ENCODE measurements at regions not wholly inside any gene's neighbourhood (a gene's known extent, or its start where the extent isn't known, plus 50 kb on each side); places are given as distances from the start of the nearest gene placed in this dataset.

DNA sequence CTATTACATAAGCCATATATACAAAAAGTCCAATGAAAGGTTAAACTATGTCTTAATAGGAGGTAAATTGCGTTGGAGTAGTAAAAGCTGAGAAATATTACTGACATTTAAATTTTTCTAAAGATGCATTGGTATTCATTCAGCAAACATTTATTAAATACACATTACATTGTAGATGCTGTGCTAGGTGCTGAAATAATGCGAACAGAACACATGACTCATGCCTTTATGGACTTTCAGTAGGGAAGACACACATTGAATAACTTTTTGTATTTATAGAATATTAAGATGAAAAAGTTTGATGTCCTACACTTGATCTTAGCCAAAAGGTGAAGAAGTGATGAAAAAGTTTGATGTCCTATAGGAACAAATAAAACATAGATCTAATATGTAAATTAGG lies 871.1 kb upstream of the SLIT2 start:
- DNase-seq: no peak

DNA sequence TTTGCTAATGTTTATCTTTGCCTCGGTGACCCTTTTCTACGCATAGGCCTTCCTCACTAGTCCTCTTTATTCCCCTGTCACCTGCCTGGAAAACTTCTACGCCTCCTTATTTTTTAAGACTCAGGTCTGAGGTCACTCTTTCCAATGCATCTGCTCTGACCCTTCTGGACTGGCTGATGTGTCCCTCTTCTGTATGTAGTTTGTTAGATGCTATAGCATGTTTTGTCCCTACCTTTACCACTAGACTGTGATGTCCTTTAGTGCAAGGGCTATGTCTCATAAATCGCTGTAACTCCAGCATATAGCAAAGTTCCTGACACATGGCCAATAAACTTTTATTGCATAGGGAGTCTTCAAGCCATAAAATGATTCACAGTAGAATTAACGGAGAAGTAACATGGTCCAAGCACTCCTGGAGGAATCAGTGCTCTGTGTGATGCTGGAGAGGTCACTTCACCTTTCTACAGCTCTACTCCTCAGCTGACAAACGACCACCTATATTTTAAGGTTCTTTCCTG lies 872.5 kb upstream of the SLIT2 start:
- no peak for DNase-seq

DNA sequence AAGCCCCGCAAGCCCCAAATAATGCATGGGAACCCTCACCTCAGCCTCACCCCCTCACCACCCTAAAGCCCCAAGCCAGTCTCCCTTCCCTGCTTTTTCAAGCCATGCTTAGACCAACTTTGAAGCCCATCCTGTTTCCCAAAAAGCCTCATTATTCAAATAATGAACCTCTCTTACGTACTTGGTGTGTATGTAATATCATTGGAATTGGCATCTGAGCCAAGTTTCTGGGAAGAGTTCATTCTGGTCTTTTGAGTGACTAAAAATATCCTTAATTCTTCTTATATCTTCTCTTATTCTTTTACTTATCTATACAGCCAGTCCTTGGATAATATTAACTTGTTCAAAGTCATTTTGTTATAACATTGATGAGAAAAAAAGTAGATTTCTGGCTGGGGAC lies 875.8 kb upstream of the SLIT2 start:
- DNase-seq: no peak

DNA sequence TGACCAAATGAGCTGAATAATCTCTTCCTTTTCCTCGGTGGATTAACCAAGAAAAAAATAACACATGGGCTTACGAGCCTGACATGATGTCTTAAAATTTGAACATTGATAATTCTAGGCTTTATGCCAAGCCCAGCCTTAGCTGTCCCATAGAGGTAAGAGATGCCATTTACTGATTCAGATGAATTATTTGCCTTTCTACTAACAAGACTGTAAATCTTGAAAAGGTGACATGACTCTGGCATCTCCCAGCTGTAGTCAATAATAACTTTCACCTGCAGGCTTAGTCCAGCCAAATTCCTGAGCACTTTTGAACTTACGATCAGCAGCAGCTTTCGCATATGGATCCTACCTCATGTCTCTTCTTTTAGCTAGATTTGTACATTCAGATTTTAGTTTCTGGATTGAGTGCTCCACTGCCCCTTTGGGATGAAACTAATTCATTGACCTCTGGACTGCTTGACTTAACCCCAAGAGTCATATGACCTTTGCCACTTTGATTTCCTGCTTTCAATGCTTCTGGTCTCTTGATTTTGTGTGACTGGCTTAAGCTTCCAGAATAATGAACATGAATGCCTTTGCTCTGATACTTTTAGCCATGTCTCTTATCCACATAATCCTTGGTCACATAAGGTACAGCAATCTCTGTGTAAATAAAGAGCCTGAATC lies 876.4 kb upstream of the SLIT2 start:
- no peak for DNase-seq

DNA sequence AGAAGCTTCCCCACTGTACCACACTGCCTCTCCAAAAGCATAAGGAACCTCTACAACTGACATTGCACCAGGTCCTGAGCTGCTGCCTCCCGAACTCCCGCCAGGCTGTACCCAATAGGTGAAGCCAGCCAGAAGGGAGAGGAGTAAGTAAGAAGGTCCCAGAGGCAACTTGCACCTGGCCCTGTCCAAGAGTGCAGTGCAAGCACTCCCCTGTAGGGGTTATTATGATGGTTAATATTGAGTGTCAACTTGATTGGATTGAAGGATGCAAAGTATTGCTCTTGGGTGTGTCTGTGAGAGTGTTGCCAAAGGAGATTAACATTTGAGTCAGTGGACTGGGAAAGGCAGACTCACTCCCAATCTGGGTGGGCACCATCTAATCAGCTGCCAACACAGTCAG lies 879.3 kb upstream of the SLIT2 start:
- DNase-seq: no peak

DNA sequence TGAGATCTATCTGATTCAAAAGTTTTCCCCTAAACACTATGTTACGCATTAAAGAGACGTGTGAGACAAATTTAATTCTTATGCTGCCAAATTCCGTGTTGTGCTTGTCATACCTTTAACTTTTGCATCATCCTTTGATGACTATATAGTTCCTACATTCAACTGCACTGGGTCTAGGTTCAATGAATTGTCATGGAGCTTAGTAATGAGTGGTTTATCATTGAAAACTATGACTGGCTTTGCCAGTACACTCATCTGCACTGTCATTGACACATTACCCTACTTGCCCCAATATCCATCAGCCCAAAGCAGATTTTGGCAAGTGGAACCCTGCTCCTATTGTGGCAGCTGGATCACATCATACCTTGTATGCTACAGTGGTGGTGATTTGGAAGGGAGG lies 882.9 kb upstream of the SLIT2 start:
- no peak for DNase-seq

DNA sequence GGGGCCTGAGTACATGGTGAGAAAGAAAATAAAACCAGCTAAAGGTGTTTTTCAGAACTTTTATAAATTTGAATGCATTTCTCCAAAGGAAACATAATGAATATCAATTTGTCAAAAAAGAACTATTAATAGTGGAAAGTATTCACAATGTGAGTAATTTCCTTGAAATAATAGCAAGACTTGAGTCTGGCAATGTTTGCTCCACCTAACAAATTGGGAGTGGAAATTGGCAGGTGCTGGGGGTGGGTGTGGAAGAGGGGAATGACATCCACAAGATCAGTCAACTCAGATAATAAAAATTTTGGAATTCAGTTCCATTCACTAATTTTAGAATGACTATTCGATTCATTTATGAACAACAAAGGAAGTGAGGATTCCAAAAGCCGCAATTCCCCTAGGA lies 884.8 kb upstream of the SLIT2 start:
- no peak for DNase-seq

DNA sequence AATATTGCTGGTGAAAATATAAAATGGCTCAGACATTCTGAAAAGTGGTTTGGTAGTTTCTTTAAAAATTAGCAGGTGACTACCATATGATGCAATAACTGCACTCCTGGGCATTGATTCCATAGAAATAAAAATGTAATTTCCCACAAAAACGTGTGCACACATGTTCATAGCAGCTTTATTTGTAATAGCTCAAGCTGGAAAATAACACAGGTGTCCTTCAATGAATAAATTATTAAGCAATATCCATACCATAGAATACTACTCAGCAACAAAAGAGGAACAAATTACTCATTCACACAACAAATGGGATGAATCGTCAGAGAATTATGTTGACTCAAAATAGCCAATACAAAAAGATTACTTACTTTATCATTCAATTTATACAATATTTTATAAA lies 893.7 kb upstream of the SLIT2 start:
- no peak for DNase-seq

DNA sequence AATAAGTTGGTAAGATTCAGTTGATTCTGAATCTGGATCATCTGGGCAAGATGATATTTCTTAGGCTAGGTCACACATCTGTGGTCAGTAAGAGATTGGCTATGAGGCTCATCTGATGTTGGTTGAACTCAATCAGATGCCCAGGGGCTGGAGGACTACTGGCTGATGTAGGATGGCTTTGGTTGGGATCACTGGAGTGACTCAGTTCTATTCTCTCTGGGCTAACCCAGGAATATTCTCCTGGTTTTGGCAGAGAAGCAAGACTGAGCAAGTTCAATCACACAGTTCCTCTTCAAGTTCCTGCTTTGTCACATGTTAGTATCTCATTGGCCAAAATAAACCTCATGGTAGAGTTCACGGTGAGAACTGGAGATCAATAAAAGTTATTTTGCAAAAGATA lies 902.3 kb upstream of the SLIT2 start:
- DNase-seq: no peak

DNA sequence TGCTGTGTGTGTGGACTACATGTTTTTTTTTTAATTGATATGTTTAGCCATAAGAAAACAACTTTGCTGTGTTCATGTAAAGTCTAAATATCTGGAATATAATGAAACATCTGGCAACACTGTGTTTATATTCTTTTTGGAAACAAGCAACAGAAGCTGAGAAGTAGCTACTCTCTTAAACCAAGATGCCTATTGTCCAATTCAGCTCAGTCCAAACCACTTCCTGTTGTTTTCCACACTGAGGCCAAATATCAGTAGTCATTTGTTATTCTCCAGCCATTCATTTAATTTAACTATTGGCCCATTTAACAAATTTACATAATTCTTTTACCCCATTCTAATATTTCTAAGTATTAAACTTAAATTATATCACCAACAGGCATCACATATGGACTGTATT lies 903.0 kb upstream of the SLIT2 start:
- no peak for DNase-seq

DNA sequence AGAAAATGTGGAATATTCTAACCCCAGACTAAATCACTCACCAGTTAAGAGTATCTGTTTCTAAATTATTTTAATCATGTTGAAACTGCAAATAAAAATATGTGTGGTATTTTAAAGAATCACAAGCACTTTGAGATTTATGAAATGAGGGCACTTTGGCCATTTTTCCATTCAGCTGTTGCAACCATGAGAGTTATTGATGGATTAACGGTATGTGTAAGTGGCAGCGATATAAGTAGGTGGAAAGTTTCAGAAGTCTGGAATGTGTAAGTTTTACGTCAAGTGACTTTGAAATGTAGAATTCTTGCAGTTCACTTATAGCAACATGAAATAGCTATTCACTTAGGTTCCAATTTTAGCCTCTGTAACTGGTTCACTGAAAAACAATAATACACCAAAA lies 905.1 kb upstream of the SLIT2 start:
- DNase-seq: no peak

DNA sequence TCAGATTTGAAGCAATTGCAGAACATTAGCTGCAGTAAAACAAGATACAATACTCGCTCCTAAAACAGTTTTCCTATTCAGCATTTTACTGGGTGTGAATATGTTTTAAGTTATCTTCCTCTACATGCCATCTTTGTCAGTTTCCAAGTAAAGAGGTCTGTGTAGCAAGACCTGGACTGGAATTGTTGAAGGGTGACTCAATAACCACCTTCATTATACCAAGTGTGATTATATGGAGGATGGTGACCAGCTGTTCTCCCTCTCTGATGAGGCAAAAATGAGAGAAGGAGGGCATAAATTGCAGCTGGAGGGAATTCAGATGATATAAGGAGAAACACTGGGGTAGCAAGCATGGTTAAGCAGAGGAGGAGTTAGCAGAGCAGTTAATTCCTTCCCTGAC lies 922.1 kb upstream of the SLIT2 start:
- DNase-seq: no peak

DNA sequence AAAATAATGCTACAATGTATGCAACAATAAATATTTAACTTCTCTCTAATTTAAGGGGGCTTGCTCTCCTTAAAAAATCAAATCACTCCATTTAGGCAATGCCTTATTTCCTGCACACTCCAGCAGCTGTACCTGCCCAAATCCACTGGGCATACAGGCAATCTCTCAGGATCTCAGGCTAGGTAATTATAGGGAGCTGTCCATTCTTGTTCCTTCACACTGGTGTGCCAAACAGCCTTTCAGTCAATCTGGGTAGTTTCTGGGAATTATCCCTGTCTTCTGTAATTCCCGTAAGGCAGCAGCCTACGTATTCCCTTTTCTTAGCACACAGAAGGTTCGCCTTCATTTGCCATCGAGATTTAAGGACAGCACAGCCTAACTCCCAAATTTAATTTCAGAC lies 922.6 kb upstream of the SLIT2 start:
- DNase-seq: no peak

DNA sequence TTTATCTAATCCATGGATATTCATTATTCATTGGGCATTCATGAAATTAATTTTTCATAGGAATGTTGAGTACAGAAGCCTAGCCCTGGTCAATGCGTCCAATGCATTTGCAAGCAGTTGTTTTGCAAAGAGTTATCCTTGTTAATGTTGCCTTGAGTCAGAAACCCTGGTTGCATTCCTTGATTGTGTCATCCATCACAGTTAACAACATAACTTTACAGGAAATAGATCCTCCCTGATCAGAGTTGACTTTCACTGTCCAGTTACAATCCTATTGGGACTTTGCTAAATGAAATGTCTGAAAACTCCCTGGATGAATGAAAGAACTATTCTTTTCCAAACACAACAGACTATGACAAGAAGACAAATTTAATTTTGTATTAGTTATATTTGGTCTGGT lies 924.3 kb upstream of the SLIT2 start:
- no peak for DNase-seq

DNA sequence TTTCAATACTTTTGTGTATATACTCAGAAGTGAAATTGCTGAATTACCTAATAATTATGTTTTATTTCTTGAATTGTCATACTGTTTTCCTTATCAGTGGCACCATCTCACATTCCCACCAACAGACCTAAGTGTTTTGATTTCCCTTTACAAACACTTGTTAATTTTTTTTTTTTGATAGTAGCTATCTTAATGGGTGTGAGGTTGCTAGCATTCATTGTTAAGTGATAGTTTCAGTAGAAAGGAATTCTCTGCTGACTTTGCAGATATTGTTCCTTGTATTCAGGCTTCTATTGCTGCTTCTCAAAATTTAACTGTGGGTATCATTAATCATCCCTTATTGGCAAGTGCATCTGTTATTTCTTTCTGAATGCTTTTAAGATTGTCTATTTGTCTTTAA lies 927.5 kb upstream of the SLIT2 start:
- no peak for DNase-seq

DNA sequence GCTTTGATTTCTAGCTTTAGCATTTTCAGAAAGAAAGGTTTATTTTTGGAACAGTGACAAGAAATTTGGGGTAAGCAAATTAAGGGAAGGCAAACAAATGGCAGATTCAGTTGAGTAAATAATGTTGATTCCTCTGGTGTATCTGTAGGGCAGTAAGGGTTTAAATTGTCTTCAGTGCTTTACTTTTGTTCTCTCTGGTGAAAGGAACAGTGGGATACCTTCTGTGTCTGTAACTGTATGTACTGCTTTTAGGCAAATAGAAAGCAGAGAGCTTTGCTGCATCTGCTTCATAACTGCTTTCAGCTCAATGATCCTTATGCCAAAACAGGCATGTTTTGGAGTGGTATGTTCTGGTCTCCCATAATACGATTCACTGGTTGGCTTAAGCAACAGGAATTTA lies 932.1 kb upstream of the SLIT2 start:
- DNase-seq: no peak

DNA sequence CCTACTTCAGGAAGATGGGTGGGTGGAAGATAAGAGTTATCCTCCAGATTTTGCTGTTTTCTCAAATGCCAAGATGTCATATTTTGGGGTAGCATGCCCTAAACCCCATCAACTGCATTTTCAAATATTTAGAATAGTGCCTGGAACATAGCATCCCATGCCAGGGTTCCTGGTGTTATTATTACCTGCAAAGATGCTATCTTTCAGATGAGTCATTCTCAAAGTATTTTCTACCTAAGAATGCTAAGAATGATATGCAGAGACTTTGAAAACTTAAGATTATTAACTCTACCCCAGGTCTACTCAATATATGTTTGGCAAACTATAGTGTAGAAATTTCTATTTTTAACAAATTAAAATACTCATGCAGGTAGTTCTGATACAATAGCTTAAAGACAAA lies 934.3 kb upstream of the SLIT2 start:
- no peak for DNase-seq

DNA sequence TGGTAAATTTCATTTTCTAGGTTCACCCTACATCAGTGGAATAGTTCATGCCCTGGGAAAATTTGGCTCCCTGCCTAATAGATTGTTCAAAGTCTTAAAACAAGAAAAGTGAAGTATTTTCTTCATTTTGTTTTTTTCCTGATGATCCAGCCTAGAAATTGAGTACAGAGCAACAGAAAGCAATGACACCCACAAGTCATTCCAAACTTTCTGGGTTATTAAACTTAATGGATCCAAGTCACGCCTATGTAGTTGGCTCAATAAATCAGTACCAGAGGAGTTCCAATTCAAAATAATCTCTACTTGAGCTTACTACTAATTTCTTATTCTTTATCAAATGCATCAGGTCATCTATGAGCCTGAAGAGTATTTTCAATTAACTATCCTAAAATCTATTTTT lies 937.6 kb upstream of the SLIT2 start:
- no peak for DNase-seq

DNA sequence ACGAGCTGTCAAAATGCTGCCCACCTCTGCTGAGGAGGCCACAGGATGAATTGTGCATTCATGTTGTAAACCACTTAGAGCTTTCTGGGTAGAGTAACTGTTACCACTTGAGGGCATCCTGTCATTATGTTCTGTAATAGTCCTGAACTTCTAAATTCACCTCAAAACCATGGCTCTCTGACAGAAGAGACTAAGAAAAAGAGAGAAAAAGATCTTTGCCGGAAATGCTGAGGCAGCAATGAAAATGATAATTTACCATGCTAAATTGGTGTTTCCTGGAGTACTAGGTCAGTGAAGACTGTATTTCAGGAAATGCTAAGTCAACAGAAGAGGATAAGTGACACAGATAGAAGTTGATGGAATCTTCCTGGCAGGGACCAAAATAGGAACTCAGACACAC lies 942.3 kb upstream of the SLIT2 start:
- DNase-seq: no peak

DNA sequence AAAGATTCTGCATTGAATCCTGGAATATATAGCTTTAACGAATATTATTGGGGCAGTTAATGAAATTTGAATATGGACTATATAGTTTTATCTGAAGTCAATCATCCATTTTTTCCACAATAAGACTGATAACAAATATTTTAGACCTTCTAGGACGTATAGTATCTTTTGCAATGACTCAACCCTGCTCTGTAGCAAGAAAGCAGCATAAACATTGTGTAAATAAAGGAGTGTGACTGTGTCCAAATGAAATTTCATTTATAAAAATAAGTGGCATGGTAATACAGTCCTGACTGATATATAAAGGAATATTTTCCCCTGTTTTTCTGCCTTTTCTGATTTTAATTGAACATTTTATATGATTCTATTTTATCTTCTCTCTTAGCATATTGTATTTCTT lies 947.7 kb upstream of the SLIT2 start:
- no peak for DNase-seq

DNA sequence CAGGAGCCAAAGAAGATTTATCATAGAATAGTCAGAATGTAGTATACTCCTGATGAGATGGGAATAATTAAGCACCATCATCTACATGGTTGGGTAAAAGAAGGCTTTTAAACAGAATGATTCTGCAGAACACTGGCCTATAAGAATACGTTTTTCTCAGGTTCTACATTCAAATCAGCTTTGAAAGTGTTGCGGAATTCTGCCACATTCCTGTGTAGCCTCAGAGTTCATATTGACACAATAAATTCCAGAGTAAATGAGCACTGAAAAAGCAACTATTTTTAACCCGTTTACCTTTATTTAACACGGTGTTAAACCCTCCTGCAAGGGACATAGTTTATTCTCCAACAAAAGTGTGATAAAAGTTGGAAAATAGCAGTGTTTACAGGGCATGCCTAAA lies 950.2 kb upstream of the SLIT2 start:
- no peak for DNase-seq

DNA sequence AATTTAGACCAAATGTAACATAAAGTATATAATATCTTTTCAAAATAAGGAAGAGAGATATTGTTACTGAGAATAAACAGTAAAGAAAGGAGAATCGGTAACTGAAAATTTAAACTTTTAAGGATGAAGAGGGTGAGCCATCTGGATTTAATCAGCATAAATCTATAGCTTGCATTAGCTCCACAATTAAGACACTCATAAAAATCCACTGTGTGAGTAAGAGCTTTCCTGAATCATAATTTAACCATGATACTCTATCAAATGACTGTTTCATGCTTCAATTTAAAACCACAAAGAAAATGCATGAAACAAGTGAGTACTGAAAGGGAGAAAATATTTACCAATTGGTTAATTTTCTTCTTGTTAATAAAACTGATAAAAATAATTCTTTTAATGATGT lies 951.5 kb upstream of the SLIT2 start:
- DNase-seq: no peak

DNA sequence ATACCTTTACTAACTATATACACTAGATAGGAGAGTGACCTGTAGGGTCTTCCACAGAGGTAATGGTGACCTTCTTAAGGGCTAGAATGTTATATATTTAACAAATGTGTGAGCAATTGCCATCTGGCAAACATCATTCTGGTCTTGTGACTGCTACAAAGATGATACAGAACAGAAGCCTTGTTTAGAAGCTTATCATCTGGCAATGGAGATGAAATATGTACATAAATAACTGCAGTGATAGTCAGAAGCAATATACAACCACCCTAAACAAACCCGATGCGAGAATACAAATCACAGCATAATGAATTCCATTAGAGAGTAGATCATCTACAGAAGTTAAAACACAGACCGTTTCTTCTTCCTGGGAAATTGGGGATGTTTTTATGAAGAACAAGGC lies 952.7 kb upstream of the SLIT2 start:
- no peak for DNase-seq

DNA sequence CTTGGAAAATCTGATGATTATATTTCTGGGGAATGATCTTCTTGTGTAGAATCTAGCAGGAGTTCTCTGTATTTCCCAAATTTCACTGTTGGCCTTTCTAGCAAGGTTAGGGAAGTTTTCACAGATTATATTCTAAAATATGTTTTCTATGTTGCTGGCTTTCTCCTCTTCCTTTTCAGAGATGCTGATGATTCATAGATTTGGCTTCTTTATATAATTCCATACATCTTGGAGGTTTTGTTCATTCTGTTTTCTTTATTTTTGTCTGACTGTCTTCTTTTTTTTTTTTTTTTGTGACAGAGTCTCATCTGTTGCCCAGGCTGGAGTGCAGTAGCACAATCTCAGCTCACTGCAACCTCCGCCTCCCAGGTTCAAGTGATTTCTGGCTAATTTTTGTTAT lies 957.9 kb upstream of the SLIT2 start:
- DNase-seq: no peak

DNA sequence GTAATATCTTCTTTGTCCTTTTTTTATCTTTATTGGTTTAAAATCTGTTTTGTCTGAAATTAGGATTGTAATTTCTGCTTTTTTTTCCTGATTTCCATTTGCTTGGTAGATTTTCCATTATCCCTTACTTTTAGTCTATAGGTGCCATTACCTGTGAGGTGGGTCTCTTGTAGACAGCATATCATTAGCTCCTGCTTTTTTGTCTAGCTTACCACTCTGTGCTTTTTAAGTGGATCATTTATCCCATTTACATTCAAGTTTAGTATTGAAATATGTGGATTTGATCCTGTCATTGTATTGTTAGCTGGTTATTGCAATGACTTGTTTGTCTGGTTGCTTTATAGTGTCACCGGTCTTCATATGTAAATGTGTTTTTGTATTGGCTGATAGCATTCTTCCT lies 958.6 kb upstream of the SLIT2 start:
- no peak for DNase-seq

DNA sequence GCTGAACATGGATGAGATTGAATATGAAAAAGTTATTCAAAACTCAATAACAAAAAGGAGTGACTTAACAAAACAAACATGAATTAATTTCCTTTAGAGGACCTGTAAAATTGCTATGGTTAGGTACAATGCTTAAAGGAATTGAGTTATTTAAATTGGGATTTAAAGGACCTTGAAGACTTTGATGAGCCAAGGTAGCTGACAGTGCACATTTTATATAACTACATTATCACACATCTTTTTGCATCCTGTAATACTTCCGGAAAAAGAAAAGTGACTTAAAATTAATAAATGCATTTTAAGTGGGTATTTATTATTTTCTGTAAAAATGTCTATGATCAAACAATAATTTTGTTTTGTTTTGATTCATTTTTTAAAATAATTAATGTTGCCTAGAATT lies 964.8 kb upstream of the SLIT2 start:
- no peak for DNase-seq

All from DMS 273 treated with DMSO at 0.1 percent for 48 hours (cell line).